Tibial nerve (tissue), 4 donors: ENCODE measurements at regions not wholly inside any gene's neighbourhood (a gene's known extent, or its start where the extent isn't known, plus 50 kb on each side); places are given as distances from the start of the nearest gene placed in this dataset.
"Not testable (repeated sequence)": the region's sequence is repeated elsewhere in the genome, so short reads cannot be mapped to it uniquely, and the experiment has no call there.

Experiments
- DNase-seq, 2 donors: peaks; one replicate each; pipeline ENCODE4 v3.0.0-alpha.2; 2019; ENCODE audit warnings: low spot score in 2 of 2
- H3K27ac ChIP-seq, 4 donors: fragments of 200-600 bp; sonication (generic) in 3 of 4; one replicate each; pipeline ENCODE4 v1.5.1; 2017 to 2019; ENCODE audit warnings: mild to moderate bottlenecking in 1 of 4
- H3K27me3 ChIP-seq, 2 donors: fragments of 200-600 bp; sonication (generic) in 1 of 2; one replicate each; pipeline versions ENCODE4 v1.5.1 to v1.6.0; 2017 to 2019
- H3K36me3 ChIP-seq, 3 donors: fragments of 200-600 bp; sonication (generic); one replicate each; pipeline ENCODE4 v1.5.1; 2018 to 2019
- H3K4me1 ChIP-seq, 4 donors: fragments of 200-600 bp; sonication (generic) in 3 of 4; one replicate each; pipeline ENCODE4 v1.5.1; 2017 to 2019
- H3K4me3 ChIP-seq, 4 donors: fragments of 200-600 bp; sonication (generic) in 3 of 4; one replicate each; pipeline ENCODE4 v1.5.1; 2017 to 2019; ENCODE audit warnings: mild to moderate bottlenecking in 1 of 4, moderate library complexity in 1 of 4
- H3K9me3 ChIP-seq, 4 donors: fragments of 200-600 bp; sonication (generic) in 3 of 4; one replicate each; pipeline ENCODE4 v1.5.1; 2017 to 2019
- EP300 ChIP-seq, 2 donors: sonication (generic); formaldehyde crosslinking; IDR thresholded peaks; one replicate each; pipeline ENCODE4 v1.6.1; 2017; ENCODE audit warnings: antibody characterized with exemption in 2 of 2, mild to moderate bottlenecking in 1 of 2
- POLR2A ChIP-seq, 2 donors: fragments of 450-650 bp; IDR thresholded peaks; one replicate each; pipeline ENCODE4 v1.6.1; 2017; ENCODE audit warnings: antibody characterized with exemption in 2 of 2, mild to moderate bottlenecking in 2 of 2, moderate library complexity in 2 of 2
- WGBS, 2 donors: methylation state at CpG; one replicate each; pipeline ENCODE4 v1.1.5; 2018; 5-methylcytosine and 5-hydroxymethylcytosine counted together
- TF ChIP-seq, protein P1 (sequence below), 5 experiments: fragments of 200-600 bp in 3 of 5; fragments of 450-650 bp in 2 of 5; sonication (generic) in 3 of 5; IDR thresholded peaks; one replicate each; pipeline ENCODE4 v1.5.1; 2016 to 2019; ENCODE audit warnings: antibody characterized with exemption in 5 of 5, mild to moderate bottlenecking in 3 of 5, moderate library complexity in 2 of 5

- TF ChIP-seq, protein P1, sequence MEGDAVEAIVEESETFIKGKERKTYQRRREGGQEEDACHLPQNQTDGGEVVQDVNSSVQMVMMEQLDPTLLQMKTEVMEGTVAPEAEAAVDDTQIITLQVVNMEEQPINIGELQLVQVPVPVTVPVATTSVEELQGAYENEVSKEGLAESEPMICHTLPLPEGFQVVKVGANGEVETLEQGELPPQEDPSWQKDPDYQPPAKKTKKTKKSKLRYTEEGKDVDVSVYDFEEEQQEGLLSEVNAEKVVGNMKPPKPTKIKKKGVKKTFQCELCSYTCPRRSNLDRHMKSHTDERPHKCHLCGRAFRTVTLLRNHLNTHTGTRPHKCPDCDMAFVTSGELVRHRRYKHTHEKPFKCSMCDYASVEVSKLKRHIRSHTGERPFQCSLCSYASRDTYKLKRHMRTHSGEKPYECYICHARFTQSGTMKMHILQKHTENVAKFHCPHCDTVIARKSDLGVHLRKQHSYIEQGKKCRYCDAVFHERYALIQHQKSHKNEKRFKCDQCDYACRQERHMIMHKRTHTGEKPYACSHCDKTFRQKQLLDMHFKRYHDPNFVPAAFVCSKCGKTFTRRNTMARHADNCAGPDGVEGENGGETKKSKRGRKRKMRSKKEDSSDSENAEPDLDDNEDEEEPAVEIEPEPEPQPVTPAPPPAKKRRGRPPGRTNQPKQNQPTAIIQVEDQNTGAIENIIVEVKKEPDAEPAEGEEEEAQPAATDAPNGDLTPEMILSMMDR (IDR thresholded peaks at IDR 0.05) = no peak
- TF ChIP-seq EP300 (IDR thresholded peaks at IDR 0.05) = no peak
- no peak for TF ChIP-seq POLR2A (IDR thresholded peaks at IDR 0.05)
- peaks cover 0 to 4% (median 0%) of the 10 kb centered on the region in 4 donors for H3K9me3 ChIP-seq
- WGBS, 2 donors = 60 to 70% methylated on average over 5 of the region's 5 CpGs
- no peaks in the 10 kb centered on the region for H3K36me3 ChIP-seq
- no peak overlapping the region for H3K27ac ChIP-seq
- H3K4me1 ChIP-seq = no peaks in the 10 kb centered on the region
- no peak overlapping the region for H3K4me3 ChIP-seq
- no peaks in the 10 kb centered on the region for H3K27me3 ChIP-seq
- no peak for DNase-seq
These were observed 183.9 kb upstream of the FIGN start for GRCh38 chr2:163919717-163920116.

DNA sequence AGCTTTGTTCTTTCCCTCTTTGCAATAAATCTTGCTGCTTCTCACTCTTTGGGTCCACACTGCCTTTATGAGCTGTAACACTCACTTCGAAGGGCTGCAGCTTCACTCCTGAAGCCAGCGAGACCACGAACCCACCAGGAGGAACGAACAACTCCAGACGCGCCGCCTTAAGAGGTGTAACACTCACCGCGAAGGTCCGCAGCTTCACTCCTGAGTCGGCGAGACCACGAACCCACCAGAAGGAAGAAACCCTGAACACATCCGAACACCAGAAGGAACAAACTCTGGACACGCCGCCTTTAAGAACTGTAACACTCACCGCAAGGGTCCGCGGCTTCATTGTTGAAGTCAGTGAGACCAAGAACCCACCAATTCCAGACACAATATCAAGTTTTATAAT lies 178.7 kb upstream of the FIGN start:
- not testable (repeated sequence) for H3K4me3 ChIP-seq, DNase-seq, H3K27ac ChIP-seq, H3K4me1 ChIP-seq, H3K9me3 ChIP-seq, H3K36me3 ChIP-seq, H3K27me3 ChIP-seq
- 97% methylated on average over 19 of the region's 19 CpGs for WGBS, 2 donors

DNA sequence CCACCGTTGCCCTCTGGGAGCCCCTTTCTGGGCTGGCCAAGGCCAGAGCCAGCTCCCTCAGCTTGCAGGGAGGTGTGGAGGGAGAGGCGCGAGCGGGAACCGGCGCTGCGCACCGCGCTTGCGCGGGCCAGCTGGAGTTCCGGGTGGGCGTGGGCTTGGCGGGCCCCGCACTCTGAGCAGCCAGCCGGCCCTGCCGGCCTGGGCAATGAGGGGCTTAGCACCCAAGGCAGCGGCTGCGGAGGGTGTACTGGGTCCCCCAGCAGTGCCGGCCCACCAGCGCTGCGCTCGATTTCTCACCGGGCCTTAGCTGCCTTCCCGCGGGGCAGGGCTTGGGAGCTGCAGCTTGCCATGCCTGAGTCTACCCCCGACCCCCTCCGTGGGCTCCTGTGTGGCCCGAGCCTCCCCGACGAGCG lies 177.7 kb upstream of the FIGN start:
- H3K4me3 ChIP-seq, H3K27me3 ChIP-seq, H3K4me1 ChIP-seq, H3K36me3 ChIP-seq, H3K9me3 ChIP-seq, H3K27ac ChIP-seq, DNase-seq: not testable (repeated sequence)
- 94 to 95% methylated on average over 29 of the region's 32 CpGs for WGBS, 2 donors

- H3K27ac ChIP-seq = no peak overlapping the region
- H3K9me3 ChIP-seq = peaks cover 0 to 10% (median 0%) of the 10 kb centered on the region in 4 donors
- H3K4me3 ChIP-seq = no peak overlapping the region
- no peaks in the 10 kb centered on the region for H3K36me3 ChIP-seq
- WGBS, 2 donors = 97% methylated on average over 21 to 40 of the region's 40 CpGs
- DNase-seq = no peak
- H3K4me1 ChIP-seq = no peaks in the 10 kb centered on the region
- H3K27me3 ChIP-seq = no peaks in the 10 kb centered on the region
- TF ChIP-seq POLR2A (IDR thresholded peaks at IDR 0.05) (no peak), EP300 (IDR thresholded peaks at IDR 0.05) (no peak)
- TF ChIP-seq, protein P1 (IDR thresholded peaks at IDR 0.05) = no peak
These were observed 173.7 kb upstream of the FIGN start for GRCh38 chr2:163909411-163910080.

DNA sequence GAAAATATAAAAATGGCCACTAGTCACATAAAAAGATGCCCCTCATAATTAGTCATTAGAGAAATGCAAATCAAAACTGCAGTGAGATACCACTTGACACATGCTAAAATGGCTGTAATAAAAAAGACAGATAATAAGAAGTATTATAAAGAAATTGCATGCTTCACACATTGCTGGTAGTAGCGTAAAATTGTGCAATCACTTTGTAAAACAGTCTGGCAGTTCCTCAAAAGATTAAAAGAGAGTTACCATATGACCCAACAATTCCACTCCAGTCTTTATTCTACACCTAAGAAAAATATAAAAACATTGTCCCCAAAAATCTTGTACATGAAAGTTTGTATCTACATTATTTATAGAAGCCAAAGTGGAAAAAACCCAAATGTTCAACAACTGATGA lies 170.6 kb upstream of the FIGN start:
- no peaks in the 10 kb centered on the region for H3K36me3 ChIP-seq
- no peaks in the 10 kb centered on the region for H3K4me1 ChIP-seq
- no peak overlapping the region for H3K4me3 ChIP-seq
- H3K9me3 ChIP-seq = peaks cover 0 to 15% (median 0%) of the 10 kb centered on the region in 4 donors
- TF ChIP-seq, protein P1 (IDR thresholded peaks at IDR 0.05) = no peak
- TF ChIP-seq POLR2A (IDR thresholded peaks at IDR 0.05) (no peak), EP300 (IDR thresholded peaks at IDR 0.05) (no peak)
- H3K27ac ChIP-seq = no peak overlapping the region
- no peaks in the 10 kb centered on the region for H3K27me3 ChIP-seq
- no peak for DNase-seq
- 88 to 91% methylated on average over 1 of the region's 1 CpG for WGBS, 2 donors

DNA sequence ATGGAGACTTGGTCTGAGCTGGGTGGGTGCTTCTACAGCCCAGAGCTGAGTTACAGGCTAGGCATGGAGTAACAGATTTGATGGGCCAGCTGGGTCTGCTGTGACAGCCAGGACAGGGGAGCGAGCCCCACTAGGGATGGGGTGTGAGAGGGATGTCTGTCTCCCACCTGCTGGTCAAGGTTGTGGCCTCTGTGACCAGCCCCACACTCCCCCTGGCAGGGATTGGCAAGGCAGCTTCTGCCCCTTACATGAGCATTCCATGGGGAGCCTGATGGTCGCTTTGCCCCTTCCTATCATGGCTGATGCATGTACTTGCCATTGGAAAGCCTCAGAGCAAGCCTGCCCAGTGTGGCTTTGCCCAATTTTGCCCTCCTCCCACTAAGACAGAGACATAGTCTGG lies 162.0 kb upstream of the FIGN start:
- H3K36me3 ChIP-seq = no peaks in the 10 kb centered on the region
- H3K4me3 ChIP-seq = no peak overlapping the region
- no peak overlapping the region for H3K27ac ChIP-seq
- TF ChIP-seq POLR2A (IDR thresholded peaks at IDR 0.05) = no peak
- TF ChIP-seq, protein P1 (IDR thresholded peaks at IDR 0.05) = no peak
- no peak for TF ChIP-seq EP300 (IDR thresholded peaks at IDR 0.05)
- H3K27me3 ChIP-seq = no peaks in the 10 kb centered on the region
- WGBS, 2 donors = 92% methylated on average over 2 of the region's 2 CpGs
- DNase-seq = no peak
- no peaks in the 10 kb centered on the region for H3K4me1 ChIP-seq
- peaks cover 0 to 25% (median 0%) of the 10 kb centered on the region in 4 donors for H3K9me3 ChIP-seq

GRCh38 chr2:163893444-163893843 lies 157.6 kb upstream of the FIGN start:
- H3K36me3 ChIP-seq, H3K27me3 ChIP-seq, H3K27ac ChIP-seq, H3K4me3 ChIP-seq, H3K4me1 ChIP-seq, DNase-seq: not testable (repeated sequence)
- H3K9me3 ChIP-seq = peaks cover 0 to 10% (median 0%) of the 10 kb centered on the region in 4 donors
- 0% methylated on average over 1 of the region's 1 CpG for WGBS, 2 donors
